Osteocyte (in vitro differentiated cells): ENCODE measurements at regions not wholly inside any gene's neighbourhood (a gene's known extent, or its start where the extent isn't known, plus 50 kb on each side); places are given as distances from the start of the nearest gene placed in this dataset.
A peak's percentile ranks its signal among the peaks of the same experiment; 100 is the strongest.

Experiments
- DNase-seq: peaks from one replicate; pipeline ENCODE4 v3.0.0; 2021; ENCODE audit warnings: mixed read lengths; ENCODE audit not compliant: unreplicated experiment; ENCODE audit errors: extremely low spot score
- H3K27ac Mint-ChIP-seq: one replicate; pipeline ENCODE4 v1.8.0; 2021; ENCODE audit warnings: mild to moderate bottlenecking, mixed read lengths; ENCODE audit not compliant: unreplicated experiment
- H3K27me3 Mint-ChIP-seq: one replicate; pipeline ENCODE4 v1.8.0; 2021; ENCODE audit warnings: mixed read lengths; ENCODE audit not compliant: unreplicated experiment
- H3K36me3 Mint-ChIP-seq: one replicate; pipeline ENCODE4 v1.8.0; 2021; ENCODE audit warnings: mixed read lengths; ENCODE audit not compliant: unreplicated experiment
- H3K4me1 Mint-ChIP-seq: one replicate; pipeline ENCODE4 v1.8.0; 2021; ENCODE audit warnings: mixed read lengths; ENCODE audit not compliant: unreplicated experiment
- H3K4me3 Mint-ChIP-seq: one replicate; pipeline ENCODE4 v1.8.0; 2021; ENCODE audit warnings: mild to moderate bottlenecking, moderate library complexity, mixed read lengths; ENCODE audit not compliant: unreplicated experiment
- H3K9me3 Mint-ChIP-seq: one replicate; pipeline ENCODE4 v1.8.0; 2021; ENCODE audit warnings: mixed read lengths; ENCODE audit not compliant: unreplicated experiment
- CTCF ChIP-seq: fragments of 200-600 bp; sonication (generic); IDR thresholded peaks from 2 replicates; pipeline ENCODE4 v1.5.0; 2021; ENCODE audit warnings: antibody characterized with exemption, mild to moderate bottlenecking, moderate library complexity

- H3K4me1 Mint-ChIP-seq = no peaks in the 10 kb centered on the region
- TF ChIP-seq CTCF = no peak
- H3K27me3 Mint-ChIP-seq = peaks cover 33% of the 10 kb centered on the region
- no peak overlapping the region for H3K27ac Mint-ChIP-seq
- DNase-seq = no peak
- H3K9me3 Mint-ChIP-seq = no peaks in the 10 kb centered on the region
- H3K4me3 Mint-ChIP-seq = no peak overlapping the region
- no peaks in the 10 kb centered on the region for H3K36me3 Mint-ChIP-seq
Measured at GRCh38 chr3:88703501-88704059, 403.8 kb upstream of the EPHA3 start.

- Mint-ChIP-seq H3K27ac (no peak overlapping the region), H3K9me3 (no peaks in the 10 kb centered on the region), H3K4me3 (no peak overlapping the region), H3K27me3 (peaks cover 33% of the 10 kb centered on the region), H3K4me1 (no peaks in the 10 kb centered on the region), H3K36me3 (no peaks in the 10 kb centered on the region)
- TF ChIP-seq CTCF = no peak
- no peak for DNase-seq
Measured at GRCh38 chr3:88704338-88704737, 403.1 kb upstream of the EPHA3 start.

GRCh38 chr3:88707837-88708236, 399.6 kb upstream of the EPHA3 start:
- no peak overlapping the region for H3K27ac Mint-ChIP-seq
- TF ChIP-seq CTCF = no peak
- no peaks in the 10 kb centered on the region for H3K36me3 Mint-ChIP-seq
- H3K9me3 Mint-ChIP-seq = peaks cover 3% of the 10 kb centered on the region
- no peaks in the 10 kb centered on the region for H3K4me1 Mint-ChIP-seq
- DNase-seq = no peak
- H3K4me3 Mint-ChIP-seq = no peak overlapping the region
- H3K27me3 Mint-ChIP-seq = peaks cover 21% of the 10 kb centered on the region

GRCh38 chr3:88712552-88712951, 394.9 kb upstream of the EPHA3 start:
- H3K4me1 Mint-ChIP-seq = no peaks in the 10 kb centered on the region
- H3K27ac Mint-ChIP-seq = no peak overlapping the region
- H3K27me3 Mint-ChIP-seq = peaks cover 16% of the 10 kb centered on the region
- H3K9me3 Mint-ChIP-seq = peaks cover 7% of the 10 kb centered on the region
- H3K4me3 Mint-ChIP-seq = no peak overlapping the region
- TF ChIP-seq CTCF = no peak
- DNase-seq = no peak
- H3K36me3 Mint-ChIP-seq = no peaks in the 10 kb centered on the region

GRCh38 chr3:88713233-88713691, 394.2 kb upstream of the EPHA3 start:
- Mint-ChIP-seq H3K36me3 (no peaks in the 10 kb centered on the region), H3K4me1 (no peaks in the 10 kb centered on the region), H3K27ac (no peak overlapping the region), H3K27me3 (peaks cover 16% of the 10 kb centered on the region), H3K4me3 (no peak overlapping the region), H3K9me3 (peaks cover 7% of the 10 kb centered on the region)
- TF ChIP-seq CTCF = no peak
- peak; percentile 62 for DNase-seq
